ENCODE measurements at regions not wholly inside any gene's neighbourhood (a gene's known extent, or its start where the extent isn't known, plus 50 kb on each side); places are given as distances from the start of the nearest gene placed in this dataset.

DNA sequence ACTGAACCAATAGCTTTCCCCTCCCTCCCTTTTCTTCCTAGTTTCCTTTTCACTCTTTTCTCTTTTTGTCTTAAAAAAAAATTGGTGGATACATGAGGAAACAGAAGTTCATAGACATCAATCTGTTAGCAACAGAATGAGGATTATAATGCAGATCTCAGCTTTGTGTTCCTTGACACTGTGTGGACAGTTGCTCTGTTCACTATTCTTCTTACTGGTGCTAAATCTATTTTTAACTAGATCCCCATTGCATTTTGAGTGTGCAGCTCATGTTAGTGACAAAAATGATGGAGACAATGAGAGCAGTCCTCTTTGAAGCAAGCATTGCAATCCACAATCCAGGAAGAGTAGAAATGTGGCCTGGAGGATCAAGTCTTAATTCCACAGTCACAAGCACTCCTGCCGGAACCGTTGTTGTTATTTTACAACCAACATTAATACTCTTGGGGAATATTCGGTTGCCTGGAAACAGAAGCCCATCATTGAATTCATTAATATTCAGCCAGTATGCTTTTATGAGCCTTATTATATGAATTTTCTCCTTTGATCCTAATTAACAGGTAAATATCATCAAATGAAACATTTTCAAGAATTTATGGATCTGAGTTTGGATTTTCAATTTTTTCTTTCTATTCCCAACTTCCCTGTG is 1016.8 kb downstream of the NTRK3 start:
- TF ChIP-seq, protein P1, sequence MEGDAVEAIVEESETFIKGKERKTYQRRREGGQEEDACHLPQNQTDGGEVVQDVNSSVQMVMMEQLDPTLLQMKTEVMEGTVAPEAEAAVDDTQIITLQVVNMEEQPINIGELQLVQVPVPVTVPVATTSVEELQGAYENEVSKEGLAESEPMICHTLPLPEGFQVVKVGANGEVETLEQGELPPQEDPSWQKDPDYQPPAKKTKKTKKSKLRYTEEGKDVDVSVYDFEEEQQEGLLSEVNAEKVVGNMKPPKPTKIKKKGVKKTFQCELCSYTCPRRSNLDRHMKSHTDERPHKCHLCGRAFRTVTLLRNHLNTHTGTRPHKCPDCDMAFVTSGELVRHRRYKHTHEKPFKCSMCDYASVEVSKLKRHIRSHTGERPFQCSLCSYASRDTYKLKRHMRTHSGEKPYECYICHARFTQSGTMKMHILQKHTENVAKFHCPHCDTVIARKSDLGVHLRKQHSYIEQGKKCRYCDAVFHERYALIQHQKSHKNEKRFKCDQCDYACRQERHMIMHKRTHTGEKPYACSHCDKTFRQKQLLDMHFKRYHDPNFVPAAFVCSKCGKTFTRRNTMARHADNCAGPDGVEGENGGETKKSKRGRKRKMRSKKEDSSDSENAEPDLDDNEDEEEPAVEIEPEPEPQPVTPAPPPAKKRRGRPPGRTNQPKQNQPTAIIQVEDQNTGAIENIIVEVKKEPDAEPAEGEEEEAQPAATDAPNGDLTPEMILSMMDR (IDR thresholded peaks at IDR 0.05; ENCODE audit: low read depth, low read length, missing control alignments): no peak
- no peak overlapping the region for H3K4me3 ChIP-seq (ENCODE audit: low read depth, low read length)
- in situ Hi-C loops (cut with HindIII; ENCODE audit: low sequenced_read_pairs): no loop called here
- DNase-seq (ENCODE audit: low read depth): no peak

DNA sequence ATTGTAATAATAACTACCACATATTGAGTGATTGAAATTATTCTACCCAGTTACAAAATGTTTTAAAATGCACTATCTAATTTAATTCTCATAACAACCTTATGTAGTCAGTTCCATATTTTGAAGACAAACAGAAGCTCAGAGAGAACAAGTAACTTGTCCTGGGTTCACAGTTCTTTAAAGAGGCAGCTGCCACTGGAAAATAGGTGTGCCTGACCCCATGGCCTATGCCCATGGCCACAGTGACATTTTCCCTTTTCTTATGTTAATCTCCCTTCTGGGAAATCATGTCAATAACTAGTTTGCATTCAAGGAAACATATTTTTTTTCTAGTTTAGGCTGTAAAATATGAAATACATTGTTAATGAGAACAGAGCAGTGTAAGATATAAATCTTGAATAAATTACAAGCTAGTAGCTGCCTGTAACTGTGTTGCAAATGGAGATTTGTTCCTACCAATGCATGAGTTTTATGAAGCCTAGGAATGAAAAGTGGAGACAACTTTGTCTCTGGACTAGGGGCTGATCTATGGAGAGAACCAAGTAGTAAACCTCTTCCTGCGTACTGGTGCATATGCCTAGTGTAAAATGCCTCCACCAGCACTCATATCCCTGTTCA is 1018.0 kb downstream of the NTRK3 start:
- DNase-seq (ENCODE audit: low read depth): no peak
- in situ Hi-C loops (cut with HindIII; ENCODE audit: low sequenced_read_pairs): no loop called here
- TF ChIP-seq, protein P1 (IDR thresholded peaks at IDR 0.05; ENCODE audit: low read depth, low read length, missing control alignments): no peak
- H3K4me3 ChIP-seq (ENCODE audit: low read depth, low read length): no peak overlapping the region

DNA sequence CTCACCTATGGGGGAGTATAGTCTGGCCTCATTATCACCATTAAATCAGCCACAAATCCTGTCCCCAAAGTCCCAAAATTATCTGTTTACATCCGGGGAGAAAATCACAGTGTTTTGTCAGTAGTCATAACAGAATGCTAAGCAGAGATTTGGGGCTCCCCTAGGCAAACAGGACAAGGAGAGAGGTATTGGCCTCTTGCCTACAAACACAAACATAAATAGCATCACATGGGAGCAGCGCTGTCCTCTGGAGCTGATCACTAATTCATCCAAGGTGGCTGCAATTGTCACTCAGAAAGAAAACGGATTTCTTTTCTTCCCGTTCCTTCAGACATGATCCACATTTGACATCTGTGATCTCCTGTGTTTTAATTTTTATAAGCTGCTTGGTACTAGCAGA is 1028.1 kb downstream of the NTRK3 start:
- DNase-seq (ENCODE audit: low read depth): no peak
- TF ChIP-seq, protein P1 (IDR thresholded peaks at IDR 0.05; ENCODE audit: low read depth, low read length, missing control alignments): no peak
- H3K4me3 ChIP-seq (ENCODE audit: low read depth, low read length): no peak overlapping the region
- in situ Hi-C loops (cut with HindIII; ENCODE audit: low sequenced_read_pairs): no loop called here

DNA sequence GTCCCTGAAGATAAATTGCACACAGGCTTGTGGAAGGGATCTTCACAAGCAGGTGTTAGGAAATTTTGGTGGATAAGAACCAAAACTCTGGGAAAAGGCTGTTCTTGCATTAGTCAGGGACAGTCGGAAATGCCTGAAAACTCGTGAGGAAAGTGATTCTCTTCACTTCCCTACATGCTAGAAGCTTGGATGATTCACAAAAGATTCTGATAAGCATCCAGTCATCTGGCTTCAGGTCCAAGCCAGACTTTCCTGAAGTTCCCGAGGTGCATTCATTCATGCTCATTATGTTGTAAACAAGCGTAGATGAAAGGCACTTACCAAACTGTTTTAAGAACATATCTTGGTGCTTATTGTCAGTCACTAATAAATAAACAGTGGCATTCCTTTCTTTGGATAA is 1028.7 kb downstream of the NTRK3 start:
- no peak for DNase-seq (ENCODE audit: low read depth)
- in situ Hi-C loops (cut with HindIII; ENCODE audit: low sequenced_read_pairs): no loop called here
- no peak overlapping the region for H3K4me3 ChIP-seq (ENCODE audit: low read depth, low read length)
- TF ChIP-seq, protein P1 (IDR thresholded peaks at IDR 0.05; ENCODE audit: low read depth, low read length, missing control alignments): no peak

DNA sequence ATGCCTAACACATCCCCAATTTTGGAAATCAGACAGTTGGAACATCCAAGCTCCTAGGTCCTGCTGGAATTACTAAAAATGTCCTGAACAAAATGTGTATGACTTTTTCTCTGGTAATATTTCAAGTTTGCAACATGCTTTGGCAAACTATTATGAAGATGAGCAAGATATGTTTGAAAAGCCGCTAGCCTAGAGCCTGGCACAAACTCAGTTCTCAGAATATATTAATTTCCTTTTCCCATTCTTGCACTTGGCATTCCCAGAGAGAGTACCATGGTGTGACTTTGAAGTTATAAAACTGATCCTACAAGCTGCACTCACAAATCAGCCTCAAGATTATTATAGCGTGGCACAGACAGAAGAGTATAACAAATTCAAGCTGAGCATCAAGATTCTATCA is 1031.1 kb downstream of the NTRK3 start:
- H3K4me3 ChIP-seq (ENCODE audit: low read depth, low read length): no peak overlapping the region
- in situ Hi-C loops (cut with HindIII; ENCODE audit: low sequenced_read_pairs): no loop called here
- TF ChIP-seq, protein P1 (IDR thresholded peaks at IDR 0.05; ENCODE audit: low read depth, low read length, missing control alignments): no peak
- DNase-seq (ENCODE audit: low read depth): no peak

GRCh38 chr15:87224404-87224803 is 1032.1 kb downstream of the NTRK3 start:
- H3K4me3 ChIP-seq (ENCODE audit: low read depth, low read length): no peak overlapping the region
- TF ChIP-seq, protein P1 (IDR thresholded peaks at IDR 0.05; ENCODE audit: low read depth, low read length, missing control alignments): no peak
- DNase-seq (ENCODE audit: low read depth): no peak
- in situ Hi-C loops (cut with HindIII; ENCODE audit: low sequenced_read_pairs): no loop called here

Measured in astrocyte of the cerebellum (primary cell).